ENCODE measurements at regions not wholly inside any gene's neighbourhood (a gene's known extent, or its start where the extent isn't known, plus 50 kb on each side); places are given as distances from the start of the nearest gene placed in this dataset.
"Not testable (repeated sequence)": the region's sequence is repeated elsewhere in the genome, so short reads cannot be mapped to it uniquely, and the experiment has no call there.

- peaks cover 3% of the 10 kb centered on the region for H3K9me3 Mint-ChIP-seq
- no peaks in the 10 kb centered on the region for H3K36me3 Mint-ChIP-seq
- ChIA-PET CTCF (no interaction called here), POLR2A (no interaction called here)
- no peak for DNase-seq
- H3K27me3 Mint-ChIP-seq, result peaks cover 2% of the 10 kb centered on the region
- H3K4me1 Mint-ChIP-seq (ENCODE audit: low read depth), result no peaks in the 10 kb centered on the region
- no peak overlapping the region for H3K4me3 Mint-ChIP-seq
- intact Hi-C loops (cut with micrococcal nuclease), result loop anchor here (5.0 kb wide), 1 partner anchor 85 kb away; no protein-coding TSS in a partner anchor
- H3K27ac Mint-ChIP-seq, result no peak overlapping the region
Observed at GRCh38 chr20:29452186-29452585, 1805.3 kb upstream of the DEFB115 start.

DNA sequence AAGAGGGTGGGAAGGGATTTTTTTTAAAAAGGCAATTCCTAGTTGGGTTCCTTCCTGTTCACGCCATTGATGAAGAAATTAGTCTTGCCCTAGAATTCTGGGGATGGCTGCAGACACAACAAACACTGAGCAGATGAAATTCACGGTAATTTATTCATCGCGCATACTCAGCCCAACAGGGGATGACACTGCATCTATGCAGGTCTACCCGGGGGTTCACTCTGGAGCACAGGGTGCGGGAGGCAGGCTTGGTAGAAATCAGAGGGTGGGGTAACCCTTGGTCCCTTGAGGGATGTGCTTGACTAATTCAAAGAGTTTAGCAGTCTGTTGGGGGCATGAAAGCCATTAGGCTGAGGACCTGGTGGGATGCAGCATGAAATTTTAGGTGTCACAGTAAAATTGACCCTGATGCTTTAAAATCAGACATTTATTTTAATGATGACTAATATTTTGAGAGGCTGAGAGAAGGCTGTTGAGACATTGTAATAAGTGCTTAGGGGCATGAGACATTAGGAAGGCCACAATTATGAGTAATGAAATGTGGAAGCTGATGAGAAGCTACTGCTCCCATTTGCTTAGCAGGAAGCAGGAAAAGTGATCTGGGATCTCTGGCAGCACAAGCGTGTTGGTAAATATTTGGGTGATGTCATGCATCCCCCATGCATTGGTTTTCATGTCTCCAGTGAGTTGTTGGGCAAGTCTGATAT lies 1800.3 kb upstream of the DEFB115 start:
- H3K4me3 Mint-ChIP-seq; H3K27me3 Mint-ChIP-seq; H3K27ac Mint-ChIP-seq; H3K4me1 Mint-ChIP-seq (ENCODE audit: low read depth); CTCF ChIA-PET; DNase-seq; intact Hi-C loops (cut with micrococcal nuclease); H3K9me3 Mint-ChIP-seq; POLR2A ChIA-PET; H3K36me3 Mint-ChIP-seq: not testable (repeated sequence)

DNA sequence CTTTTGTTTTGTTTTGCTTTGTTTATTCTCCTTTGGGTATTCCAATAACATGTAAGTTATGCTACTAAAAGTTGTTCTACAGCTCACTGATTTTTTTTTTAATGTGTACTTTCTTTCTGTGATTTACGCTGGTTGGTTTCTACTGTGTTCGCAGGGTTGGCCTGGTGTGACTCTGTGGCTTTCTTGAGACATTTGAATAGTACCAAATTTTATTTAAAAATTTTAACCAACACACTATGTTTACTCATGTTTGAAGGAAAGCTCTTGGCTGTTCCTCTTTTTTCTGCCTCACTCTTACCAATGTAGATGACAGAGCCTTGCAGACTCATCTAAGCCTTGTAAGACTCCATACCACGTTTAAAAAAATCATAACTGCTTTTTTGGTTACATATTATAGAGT lies 1784.9 kb upstream of the DEFB115 start:
- peaks cover 2% of the 10 kb centered on the region for H3K4me1 Mint-ChIP-seq (ENCODE audit: low read depth)
- H3K27me3 Mint-ChIP-seq, result no peaks in the 10 kb centered on the region
- intact Hi-C loops (cut with micrococcal nuclease), result no loop called here
- POLR2A ChIA-PET, result no interaction called here
- H3K9me3 Mint-ChIP-seq, result peaks cover 25% of the 10 kb centered on the region
- DNase-seq, result no peak
- H3K27ac Mint-ChIP-seq, result no peak overlapping the region
- CTCF ChIA-PET, result no interaction called here
- H3K4me3 Mint-ChIP-seq, result no peak overlapping the region
- H3K36me3 Mint-ChIP-seq, result peaks cover 2% of the 10 kb centered on the region

- H3K4me3 Mint-ChIP-seq; CTCF ChIA-PET; POLR2A ChIA-PET; H3K9me3 Mint-ChIP-seq; intact Hi-C loops (cut with micrococcal nuclease); H3K27me3 Mint-ChIP-seq; DNase-seq; H3K27ac Mint-ChIP-seq; H3K4me1 Mint-ChIP-seq (ENCODE audit: low read depth); H3K36me3 Mint-ChIP-seq: not testable (repeated sequence)
Observed at GRCh38 chr20:29492840-29493239, 1764.6 kb upstream of the DEFB115 start.

- H3K4me1 Mint-ChIP-seq (ENCODE audit: low read depth); intact Hi-C loops (cut with micrococcal nuclease); DNase-seq; H3K27me3 Mint-ChIP-seq; H3K36me3 Mint-ChIP-seq; CTCF ChIA-PET; H3K4me3 Mint-ChIP-seq; H3K9me3 Mint-ChIP-seq: not testable (repeated sequence)
- peak overlapping the region; percentile 39 for H3K27ac Mint-ChIP-seq
- POLR2A ChIA-PET, result interaction anchor here (1.0 kb wide), 1 partner anchor 256 kb away, joined by 4 read pairs; no protein-coding TSS in a partner anchor
Observed at GRCh38 chr20:29496767-29497166, 1760.7 kb upstream of the DEFB115 start.

- Mint-ChIP-seq H3K4me1 (ENCODE audit: low read depth) (no peaks in the 10 kb centered on the region), H3K9me3 (peaks cover 9% of the 10 kb centered on the region), H3K27me3 (no peaks in the 10 kb centered on the region), H3K36me3 (no peaks in the 10 kb centered on the region), H3K4me3 (no peak overlapping the region), H3K27ac (peak overlapping the region; percentile 39)
- intact Hi-C loops (cut with micrococcal nuclease), result no loop called here
- peak; percentile 52 for DNase-seq
- POLR2A ChIA-PET, result interaction anchor here (1.0 kb wide), 1 partner anchor 255 kb away, joined by 4 read pairs; no protein-coding TSS in a partner anchor
- CTCF ChIA-PET, result no interaction called here
Observed at GRCh38 chr20:29497261-29497671, 1760.2 kb upstream of the DEFB115 start.

DNA sequence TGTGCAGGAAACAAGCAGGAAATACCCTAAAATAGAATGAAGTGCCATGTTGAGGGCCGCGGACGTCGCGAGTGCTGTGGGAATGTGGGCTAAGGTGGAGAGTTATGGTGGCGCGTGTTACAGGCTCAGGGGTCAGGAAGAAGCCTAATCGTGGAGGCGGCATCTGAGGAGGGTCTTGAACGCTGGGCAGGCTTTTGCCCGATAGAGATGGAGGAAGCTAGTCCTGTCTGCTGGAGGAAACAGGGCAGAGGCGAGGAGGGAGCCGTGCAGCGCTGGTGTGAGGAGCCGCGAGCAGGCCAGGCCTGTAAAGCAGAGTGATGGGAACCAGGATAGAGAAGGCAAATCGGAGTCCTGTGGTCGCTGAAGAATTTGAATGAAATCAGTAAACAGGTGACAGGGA lies 1759.8 kb upstream of the DEFB115 start:
- H3K9me3 Mint-ChIP-seq; H3K4me3 Mint-ChIP-seq; H3K27me3 Mint-ChIP-seq; CTCF ChIA-PET; H3K36me3 Mint-ChIP-seq; H3K4me1 Mint-ChIP-seq (ENCODE audit: low read depth); H3K27ac Mint-ChIP-seq; intact Hi-C loops (cut with micrococcal nuclease): not testable (repeated sequence)
- peak; percentile 13 for DNase-seq
- POLR2A ChIA-PET, result interaction anchor here (1.0 kb wide), 1 partner anchor 255 kb away, joined by 4 read pairs; no protein-coding TSS in a partner anchor

DNA sequence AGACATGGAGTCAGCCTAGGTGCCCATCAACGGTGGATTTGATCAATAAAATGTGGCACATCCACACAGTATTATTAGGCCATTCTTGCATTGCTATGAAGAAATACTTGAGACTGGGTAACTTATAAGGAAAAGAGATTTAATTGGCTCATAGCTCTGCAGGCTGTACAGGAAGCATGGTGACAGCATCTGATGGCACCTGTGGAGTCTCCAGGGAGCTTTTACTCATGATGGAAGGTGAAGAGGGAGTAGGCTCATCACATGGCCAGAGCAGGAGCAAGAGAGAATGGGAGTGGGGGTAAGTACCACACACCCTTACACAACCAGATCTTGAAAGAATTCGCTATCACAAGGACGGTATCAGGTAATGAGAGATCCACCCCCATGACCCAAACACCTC lies 1756.7 kb upstream of the DEFB115 start:
- H3K4me1 Mint-ChIP-seq (ENCODE audit: low read depth); H3K36me3 Mint-ChIP-seq; H3K9me3 Mint-ChIP-seq; H3K27ac Mint-ChIP-seq; POLR2A ChIA-PET; CTCF ChIA-PET; DNase-seq; H3K4me3 Mint-ChIP-seq; intact Hi-C loops (cut with micrococcal nuclease); H3K27me3 Mint-ChIP-seq: not testable (repeated sequence)

DNA sequence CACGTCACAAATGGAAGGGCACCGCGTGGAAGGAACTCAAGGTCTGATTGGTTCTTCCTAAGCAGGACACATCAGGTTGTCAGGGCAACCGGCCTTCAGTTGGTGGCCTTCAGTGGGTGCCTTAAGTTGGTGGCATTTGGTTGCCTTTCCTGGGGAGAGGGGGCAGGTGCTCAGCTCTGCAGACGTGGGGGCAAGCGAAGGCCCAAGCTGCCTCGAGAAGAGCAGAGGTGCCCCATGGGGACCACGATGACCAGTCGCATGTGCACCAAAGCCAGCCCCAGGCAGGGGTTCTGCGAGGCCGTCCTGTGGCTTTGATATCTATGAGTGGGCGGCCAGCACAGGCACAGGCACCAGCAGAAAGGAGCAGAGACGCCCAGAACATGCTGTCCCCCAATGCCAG lies 1742.8 kb upstream of the DEFB115 start:
- POLR2A ChIA-PET; CTCF ChIA-PET; H3K4me3 Mint-ChIP-seq; H3K36me3 Mint-ChIP-seq; intact Hi-C loops (cut with micrococcal nuclease); DNase-seq; H3K4me1 Mint-ChIP-seq (ENCODE audit: low read depth); H3K27ac Mint-ChIP-seq; H3K27me3 Mint-ChIP-seq: not testable (repeated sequence)
- peaks cover 28% of the 10 kb centered on the region for H3K9me3 Mint-ChIP-seq

GRCh38 chr20:29516847-29517246 lies 1740.6 kb upstream of the DEFB115 start:
- H3K27ac Mint-ChIP-seq; intact Hi-C loops (cut with micrococcal nuclease): not testable (repeated sequence)

GRCh38 chr20:29519610-29520241 lies 1737.7 kb upstream of the DEFB115 start:
- H3K36me3 Mint-ChIP-seq; H3K27ac Mint-ChIP-seq; POLR2A ChIA-PET; H3K4me3 Mint-ChIP-seq; DNase-seq; H3K4me1 Mint-ChIP-seq (ENCODE audit: low read depth); intact Hi-C loops (cut with micrococcal nuclease); H3K9me3 Mint-ChIP-seq; H3K27me3 Mint-ChIP-seq: not testable (repeated sequence)
- CTCF ChIA-PET, result interaction anchor here (0.5 to 0.6 kb wide), 2 partner anchors 43 to 52 kb away, joined by 3 read pairs; no protein-coding TSS in a partner anchor

More at GRCh38 chr20:29516847-29517246, 1740.6 kb upstream of the DEFB115 start:
- DNase-seq; H3K4me3 Mint-ChIP-seq; POLR2A ChIA-PET; H3K4me1 Mint-ChIP-seq (ENCODE audit: low read depth); CTCF ChIA-PET; H3K36me3 Mint-ChIP-seq; H3K27me3 Mint-ChIP-seq: not testable (repeated sequence)
- peaks cover 25% of the 10 kb centered on the region for H3K9me3 Mint-ChIP-seq

DNA sequence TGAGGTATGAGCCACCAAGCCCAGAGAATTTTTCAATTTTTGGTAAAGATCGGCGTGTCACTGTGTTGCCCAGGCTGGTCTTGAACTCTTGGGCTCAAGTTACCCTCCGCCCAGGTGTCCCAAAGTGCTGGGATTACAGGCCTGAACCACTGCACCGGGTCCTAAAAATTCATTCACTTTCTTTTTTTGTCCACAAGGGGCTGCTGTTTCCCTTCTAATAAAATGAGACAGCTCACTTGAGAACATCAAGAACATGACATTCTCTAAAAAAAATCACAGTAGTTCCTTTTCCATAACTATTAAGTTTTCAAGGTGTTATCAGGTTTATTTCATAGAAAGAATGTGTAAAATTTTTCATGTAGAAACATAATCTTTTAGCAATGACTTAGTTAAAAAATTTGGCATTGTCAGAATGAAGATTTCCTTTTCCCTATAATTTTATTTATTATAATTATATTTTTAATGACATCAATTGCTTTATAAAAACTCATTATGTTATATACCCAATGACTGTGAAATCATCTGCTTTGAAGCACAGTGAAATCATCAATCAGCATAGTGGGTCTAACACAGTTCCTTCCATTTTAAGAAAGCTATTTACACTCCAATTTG lies 1723.8 kb upstream of the DEFB115 start:
- H3K4me3 Mint-ChIP-seq; intact Hi-C loops (cut with micrococcal nuclease); H3K36me3 Mint-ChIP-seq; DNase-seq; H3K9me3 Mint-ChIP-seq; H3K4me1 Mint-ChIP-seq (ENCODE audit: low read depth); H3K27ac Mint-ChIP-seq; H3K27me3 Mint-ChIP-seq; POLR2A ChIA-PET: not testable (repeated sequence)
- CTCF ChIA-PET, result interaction anchor here (1.0 to 1.6 kb wide), 5 partner anchors 232 to 1969 kb away, joined by 3 to 8 read pairs (median 3); partner anchors contain the start of gene DEFB123
